GM23338 (cell line): ENCODE measurements at regions not wholly inside any gene's neighbourhood (a gene's known extent, or its start where the extent isn't known, plus 50 kb on each side); places are given as distances from the start of the nearest gene placed in this dataset.

Experiments used
- CTCF ChIP-seq, 2 experiments: fragments of 200-600 bp in 1 of 2; sonication (generic) in 1 of 2; conservative IDR thresholded peaks; 2 replicates each; pipeline versions ENCODE4 v1.5.1 to v1.6.1; 2016 to 2017; ENCODE audit warnings: antibody characterized with exemption in 2 of 2, low read depth in 2 of 2, mild to moderate bottlenecking in 2 of 2, moderate library complexity in 1 of 2
- EZH2phosphoT487 ChIP-seq: fragments of 200-600 bp; sonication (generic); IDR thresholded peaks from one replicate; pipeline ENCODE4 v1.8.1; 2018; ENCODE audit warnings: antibody characterized with exemption; ENCODE audit not compliant: unreplicated experiment
- NANOG ChIP-seq: IDR thresholded peaks from 2 replicates; pipeline ENCODE4 v1.6.1; 2016; ENCODE audit warnings: antibody characterized with exemption, borderline replicate concordance
- POLR2AphosphoS5 ChIP-seq: IDR thresholded peaks from 2 replicates; pipeline ENCODE4 v1.6.1; 2016; ENCODE audit warnings: antibody characterized with exemption, low read depth
- STAT1 ChIP-seq: IDR thresholded peaks from one replicate; pipeline ENCODE4 v1.6.1; 2016; ENCODE audit warnings: antibody characterized with exemption; ENCODE audit not compliant: unreplicated experiment
- ZNF114 ChIP-seq: fragments of 250-450 bp; sonication (Bioruptor Pico); IDR thresholded peaks from 2 replicates; pipeline ENCODE4 v1.5.0; 2020; ENCODE audit warnings: mild to moderate bottlenecking, moderate library complexity
- ZNF331 ChIP-seq: fragments of 250-450 bp; sonication (Bioruptor Pico); IDR thresholded peaks from 2 replicates; pipeline ENCODE4 v1.5.0; 2020; ENCODE audit warnings: low read depth, mild to moderate bottlenecking, moderate library complexity
- TF ChIP-seq, protein P1 (sequence below): IDR thresholded peaks from one replicate; pipeline ENCODE4 v1.6.1; 2018; ENCODE audit warnings: antibody characterized with exemption; ENCODE audit not compliant: unreplicated experiment

DNA sequence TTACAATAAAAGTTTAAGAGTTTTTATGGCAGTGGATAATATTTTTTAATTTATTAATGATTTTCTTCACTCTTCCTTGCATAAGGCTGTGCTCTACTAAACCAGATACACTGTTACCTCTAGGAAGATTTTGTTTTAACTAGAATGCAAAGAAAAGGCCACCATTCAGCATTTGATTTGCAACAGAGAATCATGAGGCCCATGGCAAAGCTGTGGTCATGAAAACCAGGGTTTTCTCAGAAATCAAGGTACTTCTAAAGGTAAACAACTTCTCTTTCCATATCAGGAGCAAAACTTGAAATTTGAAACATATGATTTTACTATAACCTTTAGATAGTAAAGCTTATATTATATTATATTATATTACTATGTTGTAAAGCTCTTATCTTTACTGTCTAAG is 94.4 kb downstream of the FAM76B start:
- TF ChIP-seq CTCF (conservative IDR thresholded peaks at IDR 0.05; ENCODE audit: low read depth in 2 of 2) (no peak), POLR2AphosphoS5 (no peak), STAT1 (no peak), EZH2phosphoT487 (no peak), ZNF331 (no peak), ZNF114 (CRISPR knock-in tag) (no peak), NANOG (no peak)
- TF ChIP-seq, protein P1, sequence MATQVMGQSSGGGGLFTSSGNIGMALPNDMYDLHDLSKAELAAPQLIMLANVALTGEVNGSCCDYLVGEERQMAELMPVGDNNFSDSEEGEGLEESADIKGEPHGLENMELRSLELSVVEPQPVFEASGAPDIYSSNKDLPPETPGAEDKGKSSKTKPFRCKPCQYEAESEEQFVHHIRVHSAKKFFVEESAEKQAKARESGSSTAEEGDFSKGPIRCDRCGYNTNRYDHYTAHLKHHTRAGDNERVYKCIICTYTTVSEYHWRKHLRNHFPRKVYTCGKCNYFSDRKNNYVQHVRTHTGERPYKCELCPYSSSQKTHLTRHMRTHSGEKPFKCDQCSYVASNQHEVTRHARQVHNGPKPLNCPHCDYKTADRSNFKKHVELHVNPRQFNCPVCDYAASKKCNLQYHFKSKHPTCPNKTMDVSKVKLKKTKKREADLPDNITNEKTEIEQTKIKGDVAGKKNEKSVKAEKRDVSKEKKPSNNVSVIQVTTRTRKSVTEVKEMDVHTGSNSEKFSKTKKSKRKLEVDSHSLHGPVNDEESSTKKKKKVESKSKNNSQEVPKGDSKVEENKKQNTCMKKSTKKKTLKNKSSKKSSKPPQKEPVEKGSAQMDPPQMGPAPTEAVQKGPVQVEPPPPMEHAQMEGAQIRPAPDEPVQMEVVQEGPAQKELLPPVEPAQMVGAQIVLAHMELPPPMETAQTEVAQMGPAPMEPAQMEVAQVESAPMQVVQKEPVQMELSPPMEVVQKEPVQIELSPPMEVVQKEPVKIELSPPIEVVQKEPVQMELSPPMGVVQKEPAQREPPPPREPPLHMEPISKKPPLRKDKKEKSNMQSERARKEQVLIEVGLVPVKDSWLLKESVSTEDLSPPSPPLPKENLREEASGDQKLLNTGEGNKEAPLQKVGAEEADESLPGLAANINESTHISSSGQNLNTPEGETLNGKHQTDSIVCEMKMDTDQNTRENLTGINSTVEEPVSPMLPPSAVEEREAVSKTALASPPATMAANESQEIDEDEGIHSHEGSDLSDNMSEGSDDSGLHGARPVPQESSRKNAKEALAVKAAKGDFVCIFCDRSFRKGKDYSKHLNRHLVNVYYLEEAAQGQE: no peak
